HG02610 (cell line): ENCODE measurements at regions not wholly inside any gene's neighbourhood (a gene's known extent, or its start where the extent isn't known, plus 50 kb on each side); places are given as distances from the start of the nearest gene placed in this dataset.

Experiments used
- ATAC-seq: cut with Tn5 transposase; IDR thresholded peaks from one replicate; pipeline ENCODE4 v1.9.1; 2021; ENCODE audit warnings: mild to moderate bottlenecking, moderate library complexity; ENCODE audit not compliant: unreplicated experiment

GRCh38 chr6:67292169-67292568 is 1342.9 kb upstream of the ADGRB3 start:
- no peak for ATAC-seq

- ATAC-seq, result no peak
Observed at GRCh38 chr6:67287566-67287965, 1347.5 kb upstream of the ADGRB3 start.

GRCh38 chr6:67285770-67286495 is 1349.1 kb upstream of the ADGRB3 start:
- ATAC-seq, result no peak

- ATAC-seq, result no peak
Observed at GRCh38 chr6:67277312-67277711, 1357.8 kb upstream of the ADGRB3 start.

- ATAC-seq, result no peak
Observed at GRCh38 chr6:67265996-67266921, 1368.8 kb upstream of the ADGRB3 start.

- ATAC-seq, result no peak
Observed at GRCh38 chr6:67252663-67253062, 1382.4 kb upstream of the ADGRB3 start.

- no peak for ATAC-seq
Observed at GRCh38 chr6:67248077-67248476, 1387.0 kb upstream of the ADGRB3 start.

GRCh38 chr6:67244037-67244436 is 1391.0 kb upstream of the ADGRB3 start:
- no peak for ATAC-seq

GRCh38 chr6:67237277-67237676 is 1397.8 kb upstream of the ADGRB3 start:
- ATAC-seq, result no peak

GRCh38 chr6:67231092-67231491 is 1404.0 kb upstream of the ADGRB3 start:
- ATAC-seq, result no peak

- ATAC-seq, result no peak
Observed at GRCh38 chr6:67224989-67225388, 1410.1 kb upstream of the ADGRB3 start.

- ATAC-seq, result no peak
Observed at GRCh38 chr6:67221226-67221625, 1413.9 kb upstream of the ADGRB3 start.

GRCh38 chr6:67219346-67219745 is 1415.7 kb upstream of the ADGRB3 start:
- ATAC-seq, result no peak

- no peak for ATAC-seq
Observed at GRCh38 chr6:67212584-67212983, 1422.5 kb upstream of the ADGRB3 start.

GRCh38 chr6:67210450-67210849 is 1424.6 kb upstream of the ADGRB3 start:
- ATAC-seq, result no peak

GRCh38 chr6:67201563-67201962 is 1433.5 kb upstream of the ADGRB3 start:
- ATAC-seq, result no peak

- ATAC-seq, result no peak
Observed at GRCh38 chr6:67200626-67201403, 1434.3 kb upstream of the ADGRB3 start.

- no peak for ATAC-seq
Observed at GRCh38 chr6:67199425-67199824, 1435.7 kb upstream of the ADGRB3 start.

GRCh38 chr6:67190733-67191132 is 1444.3 kb upstream of the ADGRB3 start:
- no peak for ATAC-seq

GRCh38 chr6:67184405-67184804 is 1450.7 kb upstream of the ADGRB3 start:
- no peak for ATAC-seq

- no peak for ATAC-seq
Observed at GRCh38 chr6:67175101-67175500, 1460.0 kb upstream of the ADGRB3 start.
